Suprapubic skin (tissue), 4 donors: ENCODE measurements at regions not wholly inside any gene's neighbourhood (a gene's known extent, or its start where the extent isn't known, plus 50 kb on each side); places are given as distances from the start of the nearest gene placed in this dataset.

ENCODE experiments used
- DNase-seq, 2 donors: peaks; one replicate each; pipeline ENCODE4 v3.0.0-alpha.2; 2019; ENCODE audit warnings: low spot score in 2 of 2
- H3K27ac ChIP-seq: fragments of 200-600 bp; sonication (generic); one replicate; pipeline ENCODE4 v1.5.1; 2019
- H3K27me3 ChIP-seq: fragments of 200-600 bp; sonication (generic); one replicate; pipeline ENCODE4 v1.5.1; 2019
- H3K36me3 ChIP-seq: fragments of 200-600 bp; sonication (generic); one replicate; pipeline ENCODE4 v1.5.1; 2019
- H3K4me1 ChIP-seq: fragments of 200-600 bp; sonication (generic); one replicate; pipeline ENCODE4 v1.5.1; 2019
- H3K4me3 ChIP-seq: fragments of 200-600 bp; sonication (generic); one replicate; pipeline ENCODE4 v1.5.1; 2019; ENCODE audit warnings: mild to moderate bottlenecking
- H3K9me3 ChIP-seq: fragments of 200-600 bp; sonication (generic); one replicate; pipeline ENCODE4 v1.5.1; 2019
- EP300 ChIP-seq: sonication (generic); formaldehyde crosslinking; IDR thresholded peaks from one replicate; pipeline ENCODE4 v1.6.1; 2017; ENCODE audit warnings: antibody characterized with exemption
- POLR2A ChIP-seq, 2 donors: fragments of 450-650 bp; IDR thresholded peaks; one replicate each; pipeline ENCODE4 v1.6.1; 2017; ENCODE audit warnings: antibody characterized with exemption in 2 of 2, mild to moderate bottlenecking in 2 of 2, moderate library complexity in 2 of 2
- POLR2AphosphoS5 ChIP-seq, 3 donors: sonication (generic); formaldehyde crosslinking; IDR thresholded peaks; one replicate each; pipeline ENCODE4 v1.6.1; 2017; ENCODE audit warnings: antibody characterized with exemption in 3 of 3
- WGBS: methylation state at CpG from one replicate; pipeline ENCODE4 v1.1.5; 2018; 5-methylcytosine and 5-hydroxymethylcytosine counted together
- TF ChIP-seq, protein P1 (sequence below), 2 donors: fragments of 200-600 bp in 1 of 2; fragments of 450-650 bp in 1 of 2; sonication (generic) in 1 of 2; IDR thresholded peaks; one replicate each; pipeline ENCODE4 v1.5.1; 2016 to 2019; ENCODE audit warnings: antibody characterized with exemption in 2 of 2, mild to moderate bottlenecking in 1 of 2, moderate library complexity in 1 of 2

DNA sequence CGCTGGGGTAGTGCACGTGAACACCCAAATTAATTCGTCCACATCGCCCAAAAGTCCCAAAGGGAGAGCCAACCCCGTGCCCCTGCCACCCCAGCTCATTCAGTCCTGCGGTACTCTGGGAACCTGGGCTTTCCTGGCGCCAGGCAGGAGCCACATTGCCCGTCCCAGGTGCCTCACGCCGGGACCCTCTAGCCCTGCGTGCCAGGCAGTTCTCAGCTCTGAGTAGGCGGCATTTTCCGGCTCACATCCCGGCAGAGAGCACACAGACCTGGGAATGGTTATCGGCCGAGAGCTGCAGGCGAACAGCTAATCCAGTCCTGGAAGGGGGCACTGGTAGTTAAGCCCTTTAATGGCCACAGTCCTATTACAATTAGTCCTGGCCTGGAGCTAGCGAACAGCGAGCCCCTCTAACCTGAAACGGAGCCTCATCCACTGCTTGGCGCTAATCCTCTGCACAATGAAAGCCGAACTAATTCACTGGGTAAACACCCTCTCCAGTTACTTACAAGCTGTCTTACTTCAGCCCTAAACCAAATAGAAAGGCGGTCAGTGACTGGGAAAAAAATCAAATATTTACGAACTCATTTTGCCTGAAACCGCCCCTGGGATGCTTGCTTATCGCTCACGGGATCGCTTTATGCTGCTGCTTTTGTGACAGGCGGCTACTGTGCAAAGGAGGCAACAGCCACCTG is 254.6 kb upstream of the SOX14 start:
- 76% methylated on average over 22 of the region's 29 CpGs for WGBS
- Histone ChIP-seq H3K4me3 (no peak overlapping the region), H3K9me3 (no peaks in the 10 kb centered on the region), H3K27ac (no peak overlapping the region), H3K36me3 (no peaks in the 10 kb centered on the region), H3K27me3 (no peaks in the 10 kb centered on the region), H3K4me1 (no peaks in the 10 kb centered on the region)
- DNase-seq, result no peak
- no peak for TF ChIP-seq EP300
- no peak for TF ChIP-seq POLR2A (IDR thresholded peaks at IDR 0.05)
- no peak for TF ChIP-seq POLR2AphosphoS5 (IDR thresholded peaks at IDR 0.05)
- TF ChIP-seq, protein P1, sequence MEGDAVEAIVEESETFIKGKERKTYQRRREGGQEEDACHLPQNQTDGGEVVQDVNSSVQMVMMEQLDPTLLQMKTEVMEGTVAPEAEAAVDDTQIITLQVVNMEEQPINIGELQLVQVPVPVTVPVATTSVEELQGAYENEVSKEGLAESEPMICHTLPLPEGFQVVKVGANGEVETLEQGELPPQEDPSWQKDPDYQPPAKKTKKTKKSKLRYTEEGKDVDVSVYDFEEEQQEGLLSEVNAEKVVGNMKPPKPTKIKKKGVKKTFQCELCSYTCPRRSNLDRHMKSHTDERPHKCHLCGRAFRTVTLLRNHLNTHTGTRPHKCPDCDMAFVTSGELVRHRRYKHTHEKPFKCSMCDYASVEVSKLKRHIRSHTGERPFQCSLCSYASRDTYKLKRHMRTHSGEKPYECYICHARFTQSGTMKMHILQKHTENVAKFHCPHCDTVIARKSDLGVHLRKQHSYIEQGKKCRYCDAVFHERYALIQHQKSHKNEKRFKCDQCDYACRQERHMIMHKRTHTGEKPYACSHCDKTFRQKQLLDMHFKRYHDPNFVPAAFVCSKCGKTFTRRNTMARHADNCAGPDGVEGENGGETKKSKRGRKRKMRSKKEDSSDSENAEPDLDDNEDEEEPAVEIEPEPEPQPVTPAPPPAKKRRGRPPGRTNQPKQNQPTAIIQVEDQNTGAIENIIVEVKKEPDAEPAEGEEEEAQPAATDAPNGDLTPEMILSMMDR (IDR thresholded peaks at IDR 0.05), result no peak

DNA sequence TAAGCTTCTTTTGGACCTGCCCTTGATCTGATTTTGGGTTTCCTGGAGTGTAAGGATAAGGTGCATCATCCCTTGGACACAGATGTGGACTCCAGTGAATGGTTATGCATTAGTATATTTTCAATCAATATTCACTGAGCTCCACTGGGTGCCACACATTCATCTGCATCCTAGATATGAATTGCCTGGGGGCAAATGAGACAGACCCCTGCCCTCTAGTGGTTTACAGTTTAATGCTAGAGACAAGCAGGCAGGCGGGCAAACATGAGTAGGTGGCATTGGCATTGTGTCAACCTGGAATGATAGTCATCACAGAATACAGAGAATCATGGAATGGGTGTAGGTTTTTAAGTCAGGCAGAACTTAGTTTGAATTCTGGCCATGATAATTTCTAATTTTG is 252.5 kb upstream of the SOX14 start:
- H3K4me1 ChIP-seq, result no peaks in the 10 kb centered on the region
- H3K4me3 ChIP-seq, result no peak overlapping the region
- H3K27me3 ChIP-seq, result no peaks in the 10 kb centered on the region
- H3K27ac ChIP-seq, result no peak overlapping the region
- TF ChIP-seq POLR2AphosphoS5 (IDR thresholded peaks at IDR 0.05), result no peak
- TF ChIP-seq POLR2A (IDR thresholded peaks at IDR 0.05), result no peak
- no peak for TF ChIP-seq EP300
- TF ChIP-seq, protein P1 (IDR thresholded peaks at IDR 0.05), result no peak
- H3K9me3 ChIP-seq, result no peaks in the 10 kb centered on the region
- 79% methylated on average over 1 of the region's 1 CpG for WGBS
- no peaks in the 10 kb centered on the region for H3K36me3 ChIP-seq
- DNase-seq, result no peak

DNA sequence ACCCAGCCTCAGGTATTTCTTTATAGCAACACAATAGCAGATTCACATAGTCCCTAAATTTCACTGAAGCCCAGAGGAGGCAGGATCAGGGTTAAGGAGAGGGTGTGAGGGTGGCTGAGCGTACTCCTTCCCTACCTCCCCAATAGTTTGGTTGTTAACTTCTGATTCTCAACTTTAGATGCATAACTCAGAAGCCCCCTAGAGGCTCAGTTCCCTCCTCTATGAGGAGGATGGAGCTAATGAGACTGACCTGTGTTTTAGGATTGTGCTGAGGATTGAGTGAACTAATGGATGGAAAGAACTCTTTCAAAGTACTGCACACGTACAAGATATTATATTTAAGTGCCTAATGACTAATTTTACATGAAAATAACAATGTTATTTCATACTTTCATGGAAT is 249.3 kb upstream of the SOX14 start:
- Histone ChIP-seq H3K4me3 (no peak overlapping the region), H3K9me3 (no peaks in the 10 kb centered on the region), H3K4me1 (no peaks in the 10 kb centered on the region), H3K27me3 (no peaks in the 10 kb centered on the region), H3K27ac (no peak overlapping the region), H3K36me3 (no peaks in the 10 kb centered on the region)
- whole genome bisulfite sequencing, result 57% methylated on average over 2 of the region's 2 CpGs
- TF ChIP-seq EP300, result no peak
- TF ChIP-seq, protein P1 (IDR thresholded peaks at IDR 0.05), result no peak
- no peak for TF ChIP-seq POLR2AphosphoS5 (IDR thresholded peaks at IDR 0.05)
- no peak for TF ChIP-seq POLR2A (IDR thresholded peaks at IDR 0.05)
- no peak for DNase-seq

- DNase-seq, result no peak
- H3K4me3 ChIP-seq, result no peak overlapping the region
- 48% methylated on average over 5 of the region's 5 CpGs for WGBS
- H3K36me3 ChIP-seq, result no peaks in the 10 kb centered on the region
- H3K27ac ChIP-seq, result no peak overlapping the region
- no peaks in the 10 kb centered on the region for H3K9me3 ChIP-seq
- no peaks in the 10 kb centered on the region for H3K4me1 ChIP-seq
- no peaks in the 10 kb centered on the region for H3K27me3 ChIP-seq
- TF ChIP-seq POLR2AphosphoS5 (IDR thresholded peaks at IDR 0.05), result no peak
- TF ChIP-seq EP300, result no peak
- TF ChIP-seq, protein P1 (IDR thresholded peaks at IDR 0.05), result no peak
- TF ChIP-seq POLR2A (IDR thresholded peaks at IDR 0.05), result no peak
Measured at GRCh38 chr3:137519602-137520001, 244.5 kb upstream of the SOX14 start.

GRCh38 chr3:137524751-137525150 is 239.4 kb upstream of the SOX14 start:
- no peaks in the 10 kb centered on the region for H3K36me3 ChIP-seq
- 91% methylated on average over 1 of the region's 1 CpG for WGBS

More at GRCh38 chr3:137524751-137525150, 239.4 kb upstream of the SOX14 start:
- TF ChIP-seq EP300, result no peak
- TF ChIP-seq POLR2AphosphoS5 (IDR thresholded peaks at IDR 0.05), result no peak
- TF ChIP-seq POLR2A (IDR thresholded peaks at IDR 0.05), result no peak
- TF ChIP-seq, protein P1 (IDR thresholded peaks at IDR 0.05), result no peak
- no peaks in the 10 kb centered on the region for H3K4me1 ChIP-seq
- H3K27me3 ChIP-seq, result no peaks in the 10 kb centered on the region
- no peak for DNase-seq
- no peak overlapping the region for H3K27ac ChIP-seq
- no peak overlapping the region for H3K4me3 ChIP-seq
- H3K9me3 ChIP-seq, result no peaks in the 10 kb centered on the region
